HCT116 (cell line): ENCODE measurements at regions not wholly inside any gene's neighbourhood (a gene's known extent, or its start where the extent isn't known, plus 50 kb on each side); places are given as distances from the start of the nearest gene placed in this dataset.

ENCODE experiments used
- ATAC-seq: fragments of 200-7000 bp; cut with Tn5 transposase; 2 replicates; pipeline ENCODE4 v1.9.1; 2020; ENCODE audit warnings: mild to moderate bottlenecking, moderate library complexity
- BruUV-seq: library from RNA; stranded (reverse); fragments of 400-500 nt; replicated peaks from 2 replicates; lab custom pipeline; 2021; lab: Mats Ljungman, UMichigan
- CTCF ChIA-PET: fragments of 300-600 bp; sonication (Branson Sonifier 250); formaldehyde crosslinking; loops from one replicate; lab custom pipeline; 2021; ENCODE audit warnings: antibody characterized with exemption; lab: Charles Lee
- POLR2A ChIA-PET: fragments of 300-600, 350-600 bp; sonication (Branson Sonifier 250); formaldehyde crosslinking; loops from one replicate; lab custom pipeline; 2021; ENCODE audit warnings: antibody characterized with exemption; lab: Charles Lee
- RAD21 ChIA-PET, 2 experiments: fragments of 300-600 bp; sonication (Branson Sonifier 250); formaldehyde crosslinking; loops; one replicate each; lab custom pipeline; 2023; ENCODE audit warnings: low total read pairs in 2 of 2; ENCODE audit not compliant: uncharacterized antibody in 2 of 2, unreplicated experiment in 2 of 2, low non-redundant PET in 1 of 2; lab: Charles Lee
- DNase-seq: peaks from one replicate; pipeline ENCODE4 v3.0.0-alpha.2; 2010; ENCODE audit warnings: low read depth, low spot score
- H2AFZ ChIP-seq: fragments of 200-600 bp; shearing (Covaris generic), sonication (generic); 2 replicates; pipeline ENCODE4 v1.6.1; 2017; ENCODE audit warnings: low read depth, mixed run types, mixed read lengths, antibody characterized with exemption, low read length; ENCODE audit not compliant: poor library complexity, severe bottlenecking
- H3K27ac ChIP-seq: 2 replicates; pipeline ENCODE4 v1.5.1; 2012; ENCODE audit warnings: low read depth, low read length
- H3K27me3 ChIP-seq: fragments of 200-600 bp; sonication (generic); 2 replicates; pipeline ENCODE4 v1.6.1; 2016; ENCODE audit warnings: mixed run types, low read length, mixed read lengths; ENCODE audit not compliant: insufficient read depth
- H3K36me3 ChIP-seq, 2 experiments: fragments of 200-500 bp in 1 of 2; fragments of 200-600 bp in 1 of 2; sonication (Bioruptor generic) in 1 of 2; sonication (generic) in 1 of 2; 2 replicates each; pipeline versions ENCODE4 v1.5.1 to v1.6.1; 2014 to 2016; ENCODE audit warnings: low read length in 2 of 2, inconsistent platforms in 1 of 2, mixed read lengths in 1 of 2, mixed run types in 1 of 2; ENCODE audit not compliant: insufficient read depth in 2 of 2, control insufficient read depth in 1 of 2
- H3K4me1 ChIP-seq, 2 experiments: fragments of 200-600 bp in 1 of 2; sonication (generic) in 1 of 2; 2 replicates each; pipeline versions ENCODE4 v1.5.1 to v1.6.1; 2012 to 2017; ENCODE audit warnings: low read length in 2 of 2, inconsistent platforms in 1 of 2, mild to moderate bottlenecking in 1 of 2, mixed read lengths in 1 of 2, mixed run types in 1 of 2, moderate library complexity in 1 of 2; ENCODE audit not compliant: insufficient read depth in 2 of 2, control insufficient read depth in 1 of 2
- H3K4me2 ChIP-seq: fragments of 200-600 bp; sonication (generic); 2 replicates; pipeline ENCODE4 v1.6.1; 2017; ENCODE audit warnings: mixed run types, low read length, mixed read lengths
- H3K4me3 ChIP-seq, 2 experiments: fragments of 200-600 bp in 1 of 2; sonication (generic) in 1 of 2; replicated peaks in 1 of 2; 2 replicates each; pipeline ENCODE4 v1.5.1; 2011 to 2016; ENCODE audit warnings: low read length in 2 of 2, control low read depth in 1 of 2, low read depth in 1 of 2, mild to moderate bottlenecking in 1 of 2, mixed read lengths in 1 of 2, mixed run types in 1 of 2
- H3K79me2 ChIP-seq: fragments of 200-600 bp; sonication (generic); 2 replicates; pipeline ENCODE4 v1.6.1; 2017; ENCODE audit warnings: mild to moderate bottlenecking, mixed run types, low read length, moderate library complexity, mixed read lengths; ENCODE audit not compliant: insufficient read depth
- H3K9ac ChIP-seq: fragments of 200-600 bp; sonication (generic); 2 replicates; pipeline ENCODE4 v1.6.1; 2016; ENCODE audit warnings: low read length, mixed read lengths
- H3K9me2 ChIP-seq: fragments of 200-600 bp; sonication (generic), shearing (Covaris generic); 2 replicates; pipeline ENCODE4 v1.6.1; 2017; ENCODE audit warnings: mixed run types, mild to moderate bottlenecking, moderate library complexity; ENCODE audit not compliant: insufficient read depth
- H3K9me3 ChIP-seq, 2 experiments: fragments of 200-500 bp in 1 of 2; fragments of 200-600 bp in 1 of 2; sonication (Bioruptor generic) in 1 of 2; sonication (generic) in 1 of 2; 2 replicates each; pipeline ENCODE4 v1.6.1; 2014 to 2017; ENCODE audit warnings: low read length in 2 of 2, mixed read lengths in 2 of 2, inconsistent platforms in 1 of 2, low read depth in 1 of 2, mild to moderate bottlenecking in 1 of 2, mixed run types in 1 of 2, moderate library complexity in 1 of 2; ENCODE audit not compliant: control insufficient read depth in 1 of 2, insufficient read depth in 1 of 2
- H4K20me1 ChIP-seq: fragments of 200-600 bp; sonication (generic), shearing (Covaris generic); 2 replicates; pipeline ENCODE4 v1.6.1; 2017; ENCODE audit warnings: mixed run types, mild to moderate bottlenecking, moderate library complexity; ENCODE audit not compliant: insufficient read depth
- ATF3 ChIP-seq: IDR thresholded peaks from 2 replicates; pipeline ENCODE4 v1.6.1; 2012
- CEBPB ChIP-seq: IDR thresholded peaks from 2 replicates; pipeline ENCODE4 v1.6.1; 2012; ENCODE audit warnings: low read depth
- EGR1 ChIP-seq: IDR thresholded peaks from 2 replicates; pipeline ENCODE4 v1.6.1; 2012; ENCODE audit warnings: low read depth
- ELF1 ChIP-seq: IDR thresholded peaks from 2 replicates; pipeline ENCODE4 v1.6.1; 2012; ENCODE audit warnings: low read depth, borderline replicate concordance
- EZH2 ChIP-seq: fragments of 200-600 bp; sonication (generic); IDR thresholded peaks from 2 replicates; pipeline ENCODE4 v1.6.1; 2017; ENCODE audit warnings: antibody characterized with exemption, mixed run types
- POLR2A ChIP-seq: IDR thresholded peaks from 2 replicates; pipeline ENCODE4 v1.7.0; 2011; ENCODE audit warnings: borderline replicate concordance; ENCODE audit not compliant: insufficient read depth, insufficient read length; ENCODE audit errors: extremely low read depth
- RAD21 ChIP-seq: IDR thresholded peaks from 2 replicates; pipeline ENCODE4 v1.6.1; 2012; ENCODE audit warnings: low read depth, mild to moderate bottlenecking
- SIN3A ChIP-seq: IDR thresholded peaks from 2 replicates; pipeline ENCODE4 v1.6.1; 2012; ENCODE audit warnings: low read depth
- SP1 ChIP-seq: IDR thresholded peaks from 2 replicates; pipeline ENCODE4 v1.6.1; 2012; ENCODE audit warnings: low read depth
- SRF ChIP-seq: IDR thresholded peaks from 2 replicates; pipeline ENCODE4 v1.6.1; 2012; ENCODE audit warnings: low read depth
- TCF7L2 ChIP-seq: IDR thresholded peaks from 2 replicates; pipeline ENCODE4 v1.7.0; 2011; ENCODE audit warnings: borderline replicate concordance, inconsistent platforms; ENCODE audit not compliant: insufficient read depth, insufficient read length; ENCODE audit errors: extremely low read depth
- ZBTB33 ChIP-seq: IDR thresholded peaks from 2 replicates; pipeline ENCODE4 v1.6.1; 2011; ENCODE audit warnings: mild to moderate bottlenecking, low read length, moderate library complexity; ENCODE audit not compliant: insufficient replicate concordance; ENCODE audit errors: extremely low read depth
- ZFX ChIP-seq: fragments of 450-650 bp; IDR thresholded peaks from 2 replicates; pipeline ENCODE4 v1.6.1; 2017
- ZNF274 ChIP-seq: fragments of 200-500 bp; sonication (Bioruptor generic); IDR thresholded peaks from 2 replicates; pipeline ENCODE4 v1.6.1; 2014; ENCODE audit warnings: mild to moderate bottlenecking, low read depth, low read length, inconsistent platforms
- intact Hi-C: fragments of 100-400 bp; cut with micrococcal nuclease; formaldehyde crosslinking; loops from 2 replicates; pipeline ENCODE4 v1.10.0; 2022
- TF ChIP-seq, protein P1 (sequence below): IDR thresholded peaks from 2 replicates; pipeline ENCODE4 v1.6.1; 2012

DNA sequence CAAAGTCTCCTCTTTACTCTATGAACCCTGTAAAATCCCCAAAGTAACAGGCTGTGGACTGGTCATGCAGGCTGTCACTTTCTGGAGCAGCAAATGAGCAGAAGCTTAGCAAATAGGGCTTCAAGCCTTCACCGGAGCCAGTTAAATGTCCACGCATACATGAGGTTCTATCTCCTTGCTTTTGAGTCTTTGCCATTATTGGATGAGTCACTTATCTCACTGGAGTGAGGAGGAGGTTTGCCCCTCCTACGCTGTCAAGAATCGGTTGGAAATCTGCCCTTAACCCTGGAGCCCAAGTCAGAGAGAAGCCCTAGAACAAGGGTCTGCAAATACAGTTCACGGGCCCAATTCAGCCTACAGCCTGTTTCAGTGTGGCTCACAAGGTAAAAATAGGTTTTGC is 126.1 kb upstream of the CTNNB1 start:
- Histone ChIP-seq H4K20me1 (no peaks in the 10 kb centered on the region), H3K4me1 (no peaks in the 10 kb centered on the region), H3K27me3 (peaks cover 4% of the 10 kb centered on the region), H3K36me3 (no peaks in the 10 kb centered on the region), H3K9me3 (no peaks in the 10 kb centered on the region), H3K9ac (no peak overlapping the region), H3K79me2 (no peaks in the 10 kb centered on the region), H3K9me2 (no peaks in the 10 kb centered on the region; the same call in 1 of the 2 replicates), H2AFZ (no peak overlapping the region), H3K27ac (no peak overlapping the region), H3K4me3 (no peak overlapping the region), H3K4me2 (no peak overlapping the region)
- TF ChIP-seq ZFX (no peak), ATF3 (no peak), SP1 (no peak), ZNF274 (no peak), ZBTB33 (no peak), TCF7L2 (no peak)
- TF ChIP-seq, protein P1, sequence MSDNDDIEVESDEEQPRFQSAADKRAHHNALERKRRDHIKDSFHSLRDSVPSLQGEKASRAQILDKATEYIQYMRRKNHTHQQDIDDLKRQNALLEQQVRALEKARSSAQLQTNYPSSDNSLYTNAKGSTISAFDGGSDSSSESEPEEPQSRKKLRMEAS = no peak
- CTCF ChIA-PET = no interaction called here
- RAD21 ChIA-PET = no interaction called here
- ATAC-seq (no peak), DNase-seq (no peak)
- POLR2A ChIA-PET = no interaction called here
- no TSS peak for BruUV-seq
- intact Hi-C loops = no loop called here

GRCh38 chr3:41075975-41076374 is 123.3 kb upstream of the CTNNB1 start:
- DNase-seq (no peak), ATAC-seq (no peak)
- intact Hi-C loops = no loop called here
- Histone ChIP-seq H3K9me3 (no peaks in the 10 kb centered on the region), H3K4me3 (no peak overlapping the region), H3K9ac (no peak overlapping the region), H3K27ac (no peak overlapping the region), H3K27me3 (peaks cover 23% of the 10 kb centered on the region), H3K79me2 (no peaks in the 10 kb centered on the region), H3K4me1 (no peaks in the 10 kb centered on the region), H4K20me1 (no peaks in the 10 kb centered on the region), H3K36me3 (no peaks in the 10 kb centered on the region), H3K9me2 (no peaks in the 10 kb centered on the region), H2AFZ (no peak overlapping the region), H3K4me2 (no peak overlapping the region)
- RAD21 ChIA-PET = no interaction called here
- no TSS peak for BruUV-seq
- CTCF ChIA-PET = no interaction called here
- TF ChIP-seq RAD21 (no peak), ELF1 (no peak), SRF (no peak), EGR1 (no peak), CEBPB (no peak), ZFX (no peak), EZH2 (no peak), SIN3A (no peak), POLR2A (no peak), SP1 (no peak)
- POLR2A ChIA-PET = no interaction called here
